Hepatic stellate cell (primary cell): ENCODE measurements at regions not wholly inside any gene's neighbourhood (a gene's known extent, or its start where the extent isn't known, plus 50 kb on each side); places are given as distances from the start of the nearest gene placed in this dataset.

ENCODE experiments used
- DNase-seq: peaks from one replicate; pipeline ENCODE4 v3.0.0; 2011; ENCODE audit warnings: low spot score

- DNase-seq = no peak
Measured at GRCh38 chr14:104370256-104370870, 209.2 kb upstream of the C14orf180 start.

GRCh38 chr14:104371031-104371430 lies 208.5 kb upstream of the C14orf180 start:
- DNase-seq = no peak

- DNase-seq = no peak
Measured at GRCh38 chr14:104371917-104372316, 207.6 kb upstream of the C14orf180 start.

GRCh38 chr14:104372390-104373054 lies 207.0 kb upstream of the C14orf180 start:
- no peak for DNase-seq

- DNase-seq = no peak
Measured at GRCh38 chr14:104373055-104373854, 206.3 kb upstream of the C14orf180 start.

- DNase-seq = no peak
Measured at GRCh38 chr14:104373855-104374717, 205.5 kb upstream of the C14orf180 start.

- no peak for DNase-seq
Measured at GRCh38 chr14:104374718-104375080, 204.9 kb upstream of the C14orf180 start.

- no peak for DNase-seq
Measured at GRCh38 chr14:104375551-104376201, 203.9 kb upstream of the C14orf180 start.

- DNase-seq = no peak
Measured at GRCh38 chr14:104376202-104377140, 203.1 kb upstream of the C14orf180 start.

GRCh38 chr14:104377256-104377655 lies 202.3 kb upstream of the C14orf180 start:
- no peak for DNase-seq

- DNase-seq = no peak
Measured at GRCh38 chr14:104378698-104379113, 200.9 kb upstream of the C14orf180 start.

GRCh38 chr14:104382361-104383087 lies 197.0 kb upstream of the C14orf180 start:
- no peak for DNase-seq

- DNase-seq = no peak
Measured at GRCh38 chr14:104383088-104383995, 196.2 kb upstream of the C14orf180 start.

- DNase-seq = no peak
Measured at GRCh38 chr14:104383996-104384775, 195.4 kb upstream of the C14orf180 start.

- DNase-seq = no peak
Measured at GRCh38 chr14:104384776-104385071, 194.8 kb upstream of the C14orf180 start.

- DNase-seq = no peak
Measured at GRCh38 chr14:104385111-104385510, 194.5 kb upstream of the C14orf180 start.

- DNase-seq = no peak
Measured at GRCh38 chr14:104385531-104386101, 193.9 kb upstream of the C14orf180 start.
